Thoracic aorta (tissue), 2 donors: ENCODE measurements at regions not wholly inside any gene's neighbourhood (a gene's known extent, or its start where the extent isn't known, plus 50 kb on each side); places are given as distances from the start of the nearest gene placed in this dataset.
"Not testable (repeated sequence)": the region's sequence is repeated elsewhere in the genome, so short reads cannot be mapped to it uniquely, and the experiment has no call there.

ENCODE experiments used
- ATAC-seq: fragments of 150-250 bp; one replicate; pipeline ENCODE4 v1.8.0; 2017; ENCODE audit warnings: low read depth; ENCODE audit not compliant: insufficient number of reproducible peaks, low FRiP score
- DNase-seq: peaks from one replicate; pipeline ENCODE4 v3.0.0-alpha.2; 2020; ENCODE audit warnings: low spot score
- H3K27ac ChIP-seq, 2 donors: fragments of 200-600 bp; sonication (generic); 1 replicate in 1 of 2; 2 replicates in 1 of 2; pipeline ENCODE4 v1.5.1; 2016; ENCODE audit warnings: mild to moderate bottlenecking in 2 of 2, moderate library complexity in 2 of 2
- H3K27me3 ChIP-seq: fragments of 200-600 bp; sonication (generic); replicated peaks from 2 replicates; pipeline ENCODE4 v1.6.0; 2016; ENCODE audit warnings: mild to moderate bottlenecking; ENCODE audit not compliant: insufficient read depth
- H3K36me3 ChIP-seq: fragments of 200-600 bp; sonication (generic); one replicate; pipeline ENCODE4 v1.5.1; 2016
- H3K4me1 ChIP-seq, 2 donors: fragments of 200-600 bp; sonication (generic); 1 replicate in 1 of 2; 2 replicates in 1 of 2; pipeline versions ENCODE4 v1.5.1 to v1.6.0; 2016; ENCODE audit warnings: low read depth in 2 of 2, mild to moderate bottlenecking in 1 of 2; ENCODE audit not compliant: control insufficient read depth in 1 of 2
- H3K4me3 ChIP-seq: fragments of 200-600 bp; sonication (generic); 2 replicates; pipeline ENCODE4 v1.5.1; 2016; ENCODE audit warnings: mild to moderate bottlenecking
- H3K9me3 ChIP-seq: fragments of 200-600 bp; sonication (generic); 2 replicates; pipeline ENCODE4 v1.5.1; 2016
- CTCF ChIP-seq: fragments of 200-600 bp; sonication (generic); IDR thresholded peaks from one replicate; pipeline ENCODE4 v1.5.1; 2019; ENCODE audit warnings: antibody characterized with exemption

GRCh38 chr10:42263259-42263658, 375.1 kb downstream of the ZNF33B start:
- ATAC-seq, H3K36me3 ChIP-seq, DNase-seq, H3K4me1 ChIP-seq, H3K9me3 ChIP-seq, H3K27ac ChIP-seq, H3K27me3 ChIP-seq, H3K4me3 ChIP-seq: not testable (repeated sequence)

- H3K27ac ChIP-seq, DNase-seq, ATAC-seq, H3K36me3 ChIP-seq, H3K9me3 ChIP-seq, H3K4me1 ChIP-seq, H3K27me3 ChIP-seq: not testable (repeated sequence)
- peak overlapping the region; percentile 53 for H3K4me3 ChIP-seq
Observed at GRCh38 chr10:42243002-42243401, 395.4 kb downstream of the ZNF33B start.

- Histone ChIP-seq H3K9me3 (no peaks in the 10 kb centered on the region), H3K36me3 (no peaks in the 10 kb centered on the region), H3K4me1 (no peaks in the 10 kb centered on the region), H3K27me3 (no peaks in the 10 kb centered on the region), H3K27ac (no peak overlapping the region), H3K4me3 (peak overlapping the region; percentile 53)
- ATAC-seq (no peak), DNase-seq (no peak)
- TF ChIP-seq CTCF, result no peak
Observed at GRCh38 chr10:42242135-42242805, 396.1 kb downstream of the ZNF33B start.

GRCh38 chr10:42236401-42236800, 402.0 kb downstream of the ZNF33B start:
- not testable (repeated sequence) for DNase-seq

GRCh38 chr10:42235736-42236135, 402.6 kb downstream of the ZNF33B start:
- not testable (repeated sequence) for H3K4me3 ChIP-seq, H3K27me3 ChIP-seq, H3K27ac ChIP-seq, ATAC-seq, H3K36me3 ChIP-seq, DNase-seq, H3K9me3 ChIP-seq, H3K4me1 ChIP-seq

More at GRCh38 chr10:42236401-42236800, 402.0 kb downstream of the ZNF33B start:
- not testable (repeated sequence) for H3K36me3 ChIP-seq, H3K4me3 ChIP-seq, H3K27ac ChIP-seq, H3K9me3 ChIP-seq, H3K27me3 ChIP-seq, ATAC-seq, H3K4me1 ChIP-seq

- not testable (repeated sequence) for H3K27me3 ChIP-seq, H3K9me3 ChIP-seq, H3K4me1 ChIP-seq, H3K4me3 ChIP-seq, H3K36me3 ChIP-seq, ATAC-seq, H3K27ac ChIP-seq, DNase-seq
Observed at GRCh38 chr10:42235241-42235640, 403.1 kb downstream of the ZNF33B start.

GRCh38 chr10:42234506-42234905, 403.9 kb downstream of the ZNF33B start:
- H3K9me3 ChIP-seq, H3K4me1 ChIP-seq, H3K27ac ChIP-seq, DNase-seq, H3K27me3 ChIP-seq, H3K4me3 ChIP-seq, ATAC-seq, H3K36me3 ChIP-seq: not testable (repeated sequence)

GRCh38 chr10:42233461-42234206, 404.7 kb downstream of the ZNF33B start:
- H3K4me1 ChIP-seq, H3K9me3 ChIP-seq, H3K36me3 ChIP-seq, H3K4me3 ChIP-seq, DNase-seq, H3K27ac ChIP-seq, H3K27me3 ChIP-seq, ATAC-seq: not testable (repeated sequence)

GRCh38 chr10:42232955-42233354, 405.4 kb downstream of the ZNF33B start:
- not testable (repeated sequence) for H3K27me3 ChIP-seq, ATAC-seq, H3K4me3 ChIP-seq, H3K36me3 ChIP-seq, H3K4me1 ChIP-seq, H3K27ac ChIP-seq, H3K9me3 ChIP-seq, DNase-seq

- not testable (repeated sequence) for ATAC-seq, H3K9me3 ChIP-seq, DNase-seq, H3K27ac ChIP-seq, H3K27me3 ChIP-seq, H3K4me1 ChIP-seq, H3K36me3 ChIP-seq, H3K4me3 ChIP-seq
Observed at GRCh38 chr10:42230812-42231211, 407.6 kb downstream of the ZNF33B start.

- H3K27me3 ChIP-seq, H3K27ac ChIP-seq, DNase-seq, H3K4me3 ChIP-seq, H3K36me3 ChIP-seq, H3K4me1 ChIP-seq, ATAC-seq, H3K9me3 ChIP-seq: not testable (repeated sequence)
Observed at GRCh38 chr10:42230115-42230514, 408.3 kb downstream of the ZNF33B start.
